PC-9 (cell line): ENCODE measurements at regions not wholly inside any gene's neighbourhood (a gene's known extent, or its start where the extent isn't known, plus 50 kb on each side); places are given as distances from the start of the nearest gene placed in this dataset.

Source experiments
- BruUV-seq: library from RNA; stranded (reverse); fragments of 400-500 nt; replicated peaks from 2 replicates; lab custom pipeline; 2021; lab: Mats Ljungman, UMichigan
- CTCF ChIA-PET: fragments of 300-600 bp; sonication (Branson Sonifier 250); formaldehyde crosslinking; loops from one replicate; lab custom pipeline; 2022; ENCODE audit warnings: antibody characterized with exemption; lab: Charles Lee
- POLR2A ChIA-PET: fragments of 300-600 bp; sonication (Branson Sonifier 250); formaldehyde crosslinking; loops from one replicate; lab custom pipeline; 2022; ENCODE audit warnings: antibody characterized with exemption; ENCODE audit not compliant: unreplicated experiment; lab: Charles Lee
- DNase-seq, 2 experiments: peaks; one replicate each; pipeline versions ENCODE4 v3.0.0 to v3.0.0-alpha.2; 2015 to 2022; ENCODE audit warnings: mixed read lengths in 1 of 2
- H2AFZ ChIP-seq: fragments of 200-600 bp; sonication (generic); 2 replicates; pipeline ENCODE4 v1.8.1; 2017; ENCODE audit warnings: antibody characterized with exemption
- H3F3A ChIP-seq: fragments of 200-600 bp; sonication (generic); 2 replicates; pipeline ENCODE4 v1.8.1; 2017; ENCODE audit warnings: antibody characterized with exemption, mild to moderate bottlenecking, low read depth; ENCODE audit not compliant: insufficient read depth
- H3K27ac ChIP-seq: fragments of 200-600 bp; sonication (generic); 2 replicates; pipeline ENCODE4 v1.6.1; 2016; ENCODE audit warnings: mixed run types
- H3K27me3 ChIP-seq: fragments of 200-600 bp; sonication (generic); 2 replicates; pipeline ENCODE4 v1.6.1; 2016; ENCODE audit warnings: low read depth, mixed run types; ENCODE audit not compliant: insufficient read depth
- H3K36me3 ChIP-seq: fragments of 200-600 bp; sonication (generic); 2 replicates; pipeline ENCODE4 v1.6.1; 2016; ENCODE audit warnings: low read depth, mixed run types
- H3K4me1 ChIP-seq: fragments of 200-600 bp; sonication (generic); replicated peaks from 2 replicates; pipeline ENCODE4 v1.6.1; 2016; ENCODE audit warnings: mixed run types; ENCODE audit not compliant: insufficient read depth
- H3K4me2 ChIP-seq: fragments of 200-600 bp; sonication (generic); 2 replicates; pipeline ENCODE4 v1.6.1; 2017; ENCODE audit warnings: mixed run types
- H3K4me3 ChIP-seq: fragments of 200-600 bp; sonication (generic); 2 replicates; pipeline ENCODE4 v1.6.1; 2016; ENCODE audit warnings: mixed run types
- H3K79me2 ChIP-seq: fragments of 200-600 bp; sonication (generic); 2 replicates; pipeline ENCODE4 v1.6.1; 2017; ENCODE audit warnings: low read depth, mixed run types
- H3K9me2 ChIP-seq: fragments of 200-600 bp; sonication (generic); 2 replicates; pipeline ENCODE4 v1.8.1; 2017; ENCODE audit warnings: mild to moderate bottlenecking; ENCODE audit not compliant: insufficient read depth
- H3K9me3 ChIP-seq: fragments of 200-600 bp; sonication (generic); 2 replicates; pipeline ENCODE4 v1.8.1; 2016; ENCODE audit warnings: low read depth; ENCODE audit not compliant: insufficient read depth
- H4K20me1 ChIP-seq: fragments of 200-600 bp; sonication (generic); 2 replicates; pipeline ENCODE4 v1.8.1; 2017; ENCODE audit not compliant: insufficient read depth
- CTCF ChIP-seq: fragments of 200-600 bp; sonication (generic); conservative IDR thresholded peaks from 2 replicates; pipeline ENCODE4 v1.6.1; 2017; ENCODE audit warnings: mixed run types, antibody characterized with exemption, mild to moderate bottlenecking, moderate library complexity
- EZH2 ChIP-seq: fragments of 200-600 bp; sonication (generic); IDR thresholded peaks from 2 replicates; pipeline ENCODE4 v1.8.0; 2017; ENCODE audit warnings: antibody characterized with exemption, low read depth
- intact Hi-C: fragments of 100-400 bp; cut with micrococcal nuclease; formaldehyde crosslinking; loops from one replicate; pipeline ENCODE4 v1.10.0; 2022; ENCODE audit not compliant: unreplicated experiment

- no peak for TF ChIP-seq EZH2
- no peak for TF ChIP-seq CTCF
- ChIA-PET CTCF (no interaction called here), POLR2A (no interaction called here)
- intact Hi-C loops: no loop called here
- Histone ChIP-seq H3K4me3 (no peak overlapping the region), H2AFZ (no peak overlapping the region), H3K36me3 (no peaks in the 10 kb centered on the region), H3K79me2 (no peaks in the 10 kb centered on the region), H3K9me3 (no peaks in the 10 kb centered on the region), H3K27me3 (no peaks in the 10 kb centered on the region), H3K4me1 (no peaks in the 10 kb centered on the region), H3K27ac (no peak overlapping the region), H3K9me2 (no peaks in the 10 kb centered on the region), H3F3A (no peaks in the 10 kb centered on the region), H3K4me2 (no peak overlapping the region), H4K20me1 (no peaks in the 10 kb centered on the region)
- BruUV-seq: no TSS peak
- DNase-seq: no peak
Observed at GRCh38 chr2:21930226-21930625, 806.5 kb downstream of the TDRD15 start.

GRCh38 chr2:21939967-21940366, 816.2 kb downstream of the TDRD15 start:
- Histone ChIP-seq H3K4me1 (no peaks in the 10 kb centered on the region), H3K36me3 (no peaks in the 10 kb centered on the region), H4K20me1 (no peaks in the 10 kb centered on the region), H3K9me2 (no peaks in the 10 kb centered on the region), H3K9me3 (no peaks in the 10 kb centered on the region), H3K79me2 (no peaks in the 10 kb centered on the region), H3K27ac (no peak overlapping the region), H3K4me2 (no peak overlapping the region), H3F3A (no peaks in the 10 kb centered on the region), H3K27me3 (no peaks in the 10 kb centered on the region), H2AFZ (no peak overlapping the region), H3K4me3 (no peak overlapping the region)
- intact Hi-C loops: no loop called here
- POLR2A ChIA-PET: no interaction called here
- CTCF ChIA-PET: no interaction called here
- no peak for DNase-seq
- TF ChIP-seq EZH2: no peak
- TF ChIP-seq CTCF: no peak
- no TSS peak for BruUV-seq

GRCh38 chr2:21944536-21944935, 820.8 kb downstream of the TDRD15 start:
- Histone ChIP-seq H3K4me2 (no peak overlapping the region), H3K27me3 (peaks cover 15% of the 10 kb centered on the region; the same call in 1 of the 2 replicates), H3F3A (no peaks in the 10 kb centered on the region), H4K20me1 (no peaks in the 10 kb centered on the region), H3K9me3 (no peaks in the 10 kb centered on the region), H3K79me2 (no peaks in the 10 kb centered on the region), H3K4me3 (no peak overlapping the region), H3K27ac (no peak overlapping the region), H3K9me2 (no peaks in the 10 kb centered on the region), H3K36me3 (no peaks in the 10 kb centered on the region), H2AFZ (no peak overlapping the region), H3K4me1 (no peaks in the 10 kb centered on the region)
- intact Hi-C loops: no loop called here
- POLR2A ChIA-PET: no interaction called here
- no peak for DNase-seq
- CTCF ChIA-PET: no interaction called here
- TF ChIP-seq EZH2 (no peak), CTCF (no peak)
- no TSS peak for BruUV-seq
